CD4-positive, alpha-beta T cell (primary cell): ENCODE measurements at regions not wholly inside any gene's neighbourhood (a gene's known extent, or its start where the extent isn't known, plus 50 kb on each side); places are given as distances from the start of the nearest gene placed in this dataset.

ENCODE experiments used
- ATAC-seq: fragments of 200-7000 bp; cut with Tn5 transposase; one replicate; pipeline ENCODE4 v1.10.0; 2022; ENCODE audit warnings: mild to moderate bottlenecking; ENCODE audit not compliant: poor library complexity
- CTCF ChIA-PET: fragments of 350-600 bp; sonication (Branson Sonifier 250); formaldehyde crosslinking; loops from one replicate; lab custom pipeline; 2021; ENCODE audit warnings: antibody characterized with exemption, inconsistent platforms; lab: Charles Lee
- POLR2A ChIA-PET: fragments of 350-600 bp; sonication (Branson Sonifier 250); formaldehyde crosslinking; loops from one replicate; lab custom pipeline; 2021; ENCODE audit warnings: antibody characterized with exemption, inconsistent platforms; lab: Charles Lee
- DNase-seq, 14 experiments: peaks; one replicate each; pipeline ENCODE4 v3.0.0-alpha.2; 2013 to 2020; ENCODE audit warnings: mixed read lengths in 2 of 14
- H3K27ac ChIP-seq, 2 donors: one replicate each; pipeline versions ENCODE4 v1.5.1 to v1.7.0; 2013; ENCODE audit warnings: low read length in 2 of 2, low read depth in 1 of 2, mild to moderate bottlenecking in 1 of 2
- H3K27me3 ChIP-seq, 2 experiments: 1 replicate in 1 of 2; 2 replicates in 1 of 2; pipeline versions ENCODE4 v1.6.1 to v1.7.0; 2013; ENCODE audit warnings: low read length in 2 of 2, control low read depth in 1 of 2, mild to moderate bottlenecking in 1 of 2, moderate library complexity in 1 of 2; ENCODE audit not compliant: insufficient read depth in 2 of 2, control insufficient read depth in 1 of 2
- H3K36me3 ChIP-seq: one replicate; pipeline ENCODE4 v1.6.1; 2013; ENCODE audit warnings: low read length, control low read depth; ENCODE audit not compliant: insufficient read depth
- H3K4me1 ChIP-seq: one replicate; pipeline ENCODE4 v1.6.1; 2013; ENCODE audit warnings: low read length, control low read depth; ENCODE audit not compliant: insufficient read depth
- H3K4me3 ChIP-seq: one replicate; pipeline ENCODE4 v1.5.1; 2013; ENCODE audit warnings: mild to moderate bottlenecking, low read length, moderate library complexity
- H3K9me3 ChIP-seq, 2 experiments: 1 replicate in 1 of 2; 2 replicates in 1 of 2; pipeline versions ENCODE4 v1.6.1 to v1.7.0; 2013; ENCODE audit warnings: low read length in 2 of 2, mild to moderate bottlenecking in 2 of 2, control low read depth in 1 of 2, moderate library complexity in 1 of 2; ENCODE audit not compliant: control insufficient read depth in 1 of 2, insufficient read depth in 1 of 2
- H3K27ac Mint-ChIP-seq: one replicate; pipeline ENCODE4 v1.8.0; 2020; ENCODE audit warnings: mixed read lengths
- H3K27me3 Mint-ChIP-seq: one replicate; pipeline ENCODE4 v1.8.0; 2021; ENCODE audit warnings: mixed read lengths
- H3K36me3 Mint-ChIP-seq: one replicate; pipeline ENCODE4 v1.8.0; 2021; ENCODE audit warnings: low read depth, mixed read lengths
- H3K4me1 Mint-ChIP-seq: one replicate; pipeline ENCODE4 v1.8.0; 2021; ENCODE audit warnings: low read depth, mixed read lengths
- H3K4me3 Mint-ChIP-seq: one replicate; pipeline ENCODE4 v1.8.0; 2020; ENCODE audit warnings: mild to moderate bottlenecking, mixed read lengths
- H3K9me3 Mint-ChIP-seq: one replicate; pipeline ENCODE4 v1.8.0; 2020; ENCODE audit warnings: mixed read lengths
- CTCF ChIP-seq: fragments of 200-600 bp; IDR thresholded peaks from one replicate; pipeline ENCODE4 v1.8.0; 2022; ENCODE audit warnings: antibody characterized with exemption, mild to moderate bottlenecking
- intact Hi-C, 2 experiments: fragments of 100-400 bp; cut with DNase I in 1 of 2; cut with micrococcal nuclease in 1 of 2; formaldehyde crosslinking; loops; one replicate each; pipeline versions ENCODE4 v1.15.1 to v1.9.0; 2023 to 2025; cut with DNase I, micrococcal nuclease

- Mint-ChIP-seq H3K4me1 (no peaks in the 10 kb centered on the region), H3K27me3 (no peaks in the 10 kb centered on the region), H3K9me3 (peaks cover under 1% of the 10 kb centered on the region), H3K36me3 (no peaks in the 10 kb centered on the region), H3K4me3 (no peak overlapping the region), H3K27ac (no peak overlapping the region)
- H3K36me3 ChIP-seq, result no peaks in the 10 kb centered on the region
- ATAC-seq (no peak), DNase-seq (no peak)
- no peaks in the 10 kb centered on the region for H3K27me3 ChIP-seq
- ChIA-PET CTCF (no interaction called here), POLR2A (no interaction called here)
- TF ChIP-seq CTCF, result no peak
- H3K27ac ChIP-seq, result no peak overlapping the region
- intact Hi-C loops, result no loop called here
- peaks cover 0 to 7% of the 10 kb centered on the region in 2 experiments for H3K9me3 ChIP-seq
- H3K4me3 ChIP-seq, result no peak overlapping the region
- H3K4me1 ChIP-seq, result no peaks in the 10 kb centered on the region
These were observed 228.8 kb upstream of the TYRP1 start for GRCh38 chr9:12464400-12464799.

DNA sequence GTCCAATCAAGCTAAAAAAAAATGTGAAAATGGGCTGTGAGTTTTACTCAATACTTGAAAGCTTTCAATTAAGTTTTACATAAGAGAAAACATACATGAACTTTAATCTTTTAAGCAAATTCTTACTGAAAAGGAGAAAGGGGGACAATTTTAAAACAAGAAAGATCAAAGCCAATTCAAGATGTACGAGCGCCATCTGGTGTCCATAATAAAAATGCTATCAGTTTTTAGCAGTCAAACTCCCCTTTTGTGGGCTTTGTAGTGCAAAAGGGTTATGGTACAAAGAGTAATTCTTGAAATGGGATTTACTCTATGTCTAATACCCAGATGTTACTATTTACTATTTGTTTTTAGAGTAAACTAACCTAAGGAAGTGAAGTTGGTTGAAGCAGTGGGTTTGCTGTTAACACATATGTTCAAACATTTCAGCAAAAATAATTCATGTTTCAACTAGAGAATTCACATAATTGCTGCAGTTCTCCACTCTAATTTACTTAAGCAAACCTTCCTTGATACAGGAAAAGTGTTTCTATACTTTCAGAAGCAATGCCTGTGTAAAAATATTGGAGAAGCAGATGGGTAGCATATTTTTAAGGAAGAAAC lies 228.2 kb upstream of the TYRP1 start:
- intact Hi-C loops, result no loop called here
- CTCF ChIA-PET, result no interaction called here

GRCh38 chr9:12469084-12469483 lies 224.1 kb upstream of the TYRP1 start:
- TF ChIP-seq CTCF, result no peak
- Mint-ChIP-seq H3K27me3 (no peaks in the 10 kb centered on the region), H3K36me3 (no peaks in the 10 kb centered on the region), H3K27ac (no peak overlapping the region), H3K4me1 (no peaks in the 10 kb centered on the region), H3K4me3 (no peak overlapping the region), H3K9me3 (peaks cover 10% of the 10 kb centered on the region)
- ChIA-PET CTCF (no interaction called here), POLR2A (no interaction called here)
- Histone ChIP-seq H3K27ac (no peak overlapping the region), H3K27me3 (no peaks in the 10 kb centered on the region), H3K4me1 (no peaks in the 10 kb centered on the region), H3K9me3 (peaks cover 0 to 3% of the 10 kb centered on the region in 2 experiments), H3K36me3 (no peaks in the 10 kb centered on the region), H3K4me3 (no peak overlapping the region)
- intact Hi-C loops, result no loop called here
- ATAC-seq (no peak), DNase-seq (no peak)

More for the DNA sequence above, 228.2 kb upstream of the TYRP1 start:
- POLR2A ChIA-PET, result no interaction called here
- Mint-ChIP-seq H3K27me3 (no peaks in the 10 kb centered on the region), H3K9me3 (peaks cover 4% of the 10 kb centered on the region), H3K27ac (no peak overlapping the region), H3K36me3 (no peaks in the 10 kb centered on the region), H3K4me1 (no peaks in the 10 kb centered on the region), H3K4me3 (no peak overlapping the region)
- Histone ChIP-seq H3K4me1 (no peaks in the 10 kb centered on the region), H3K9me3 (peaks cover 0 to 4% of the 10 kb centered on the region in 2 experiments), H3K27ac (no peak overlapping the region), H3K27me3 (no peaks in the 10 kb centered on the region), H3K36me3 (no peaks in the 10 kb centered on the region), H3K4me3 (no peak overlapping the region)
- ATAC-seq (no peak), DNase-seq (no peak)
- TF ChIP-seq CTCF, result no peak
